ENCODE measurements at regions not wholly inside any gene's neighbourhood (a gene's known extent, or its start where the extent isn't known, plus 50 kb on each side); places are given as distances from the start of the nearest gene placed in this dataset.

DNA sequence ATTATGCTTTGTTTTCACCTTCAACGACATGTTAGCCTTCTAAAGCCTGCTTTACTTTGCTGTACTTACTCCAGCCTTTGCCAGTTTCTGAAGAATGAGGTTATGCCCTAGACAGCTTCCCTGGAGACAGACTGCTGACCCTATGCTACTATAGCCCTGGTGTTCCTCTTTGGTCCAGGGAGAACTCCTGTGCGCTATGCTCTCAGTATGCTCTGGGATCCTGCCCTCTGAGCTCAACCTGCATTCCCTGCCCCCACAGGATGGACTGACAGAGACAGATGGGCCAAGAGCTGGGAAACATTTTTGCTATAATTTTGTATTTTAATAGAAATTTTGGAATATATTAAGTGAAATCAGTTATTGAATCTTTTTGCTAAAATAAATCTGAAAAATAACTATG lies 425.9 kb downstream of the TMA16 start:
- no peak for TF ChIP-seq POLR2A (IDR thresholded peaks at IDR 0.05)
- no peak for TF ChIP-seq CTCF (IDR thresholded peaks at IDR 0.05)
